ENCODE measurements at regions not wholly inside any gene's neighbourhood (a gene's known extent, or its start where the extent isn't known, plus 50 kb on each side); places are given as distances from the start of the nearest gene placed in this dataset.

DNA sequence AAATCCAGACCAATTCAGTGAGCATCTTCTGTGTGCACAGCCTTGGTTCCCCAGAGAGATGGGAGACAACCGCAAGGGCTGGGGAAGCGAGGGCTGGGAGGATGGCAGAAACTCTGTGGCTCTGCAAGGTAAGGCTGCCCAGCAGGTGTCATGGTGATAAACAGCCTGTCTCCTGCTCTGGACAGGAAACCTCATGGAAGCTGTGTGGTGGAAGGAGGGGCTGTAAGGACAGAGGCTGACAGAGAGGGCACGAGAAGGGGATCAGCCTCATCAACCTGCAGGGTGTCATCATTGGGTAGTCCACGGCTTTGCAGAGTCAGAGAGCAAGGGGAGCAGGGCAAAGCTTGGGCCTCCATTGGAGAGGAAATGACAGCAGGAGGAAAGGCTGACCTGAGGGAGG lies 138.4 kb upstream of the CADM1 start:
- TF ChIP-seq, protein P1, sequence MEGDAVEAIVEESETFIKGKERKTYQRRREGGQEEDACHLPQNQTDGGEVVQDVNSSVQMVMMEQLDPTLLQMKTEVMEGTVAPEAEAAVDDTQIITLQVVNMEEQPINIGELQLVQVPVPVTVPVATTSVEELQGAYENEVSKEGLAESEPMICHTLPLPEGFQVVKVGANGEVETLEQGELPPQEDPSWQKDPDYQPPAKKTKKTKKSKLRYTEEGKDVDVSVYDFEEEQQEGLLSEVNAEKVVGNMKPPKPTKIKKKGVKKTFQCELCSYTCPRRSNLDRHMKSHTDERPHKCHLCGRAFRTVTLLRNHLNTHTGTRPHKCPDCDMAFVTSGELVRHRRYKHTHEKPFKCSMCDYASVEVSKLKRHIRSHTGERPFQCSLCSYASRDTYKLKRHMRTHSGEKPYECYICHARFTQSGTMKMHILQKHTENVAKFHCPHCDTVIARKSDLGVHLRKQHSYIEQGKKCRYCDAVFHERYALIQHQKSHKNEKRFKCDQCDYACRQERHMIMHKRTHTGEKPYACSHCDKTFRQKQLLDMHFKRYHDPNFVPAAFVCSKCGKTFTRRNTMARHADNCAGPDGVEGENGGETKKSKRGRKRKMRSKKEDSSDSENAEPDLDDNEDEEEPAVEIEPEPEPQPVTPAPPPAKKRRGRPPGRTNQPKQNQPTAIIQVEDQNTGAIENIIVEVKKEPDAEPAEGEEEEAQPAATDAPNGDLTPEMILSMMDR (IDR thresholded peaks at IDR 0.05; ENCODE audit: low read depth, low read length, poor library complexity, severe bottlenecking): no peak
- TF ChIP-seq EZH2phosphoT487 (IDR thresholded peaks at IDR 0.05; ENCODE audit: borderline replicate concordance, low read length): no peak

Measured in DOHH2 (cell line).